HT-29 (cell line): ENCODE measurements at regions not wholly inside any gene's neighbourhood (a gene's known extent, or its start where the extent isn't known, plus 50 kb on each side); places are given as distances from the start of the nearest gene placed in this dataset.
"Not testable (repeated sequence)": the region's sequence is repeated elsewhere in the genome, so short reads cannot be mapped to it uniquely, and the experiment has no call there.

Experiments used
- DNase-seq: peaks from one replicate; pipeline ENCODE4 v3.0.0-alpha.2; 2015; ENCODE audit warnings: low spot score

- no peak for DNase-seq
These were observed 326.0 kb upstream of the NPSR1 start for GRCh38 chr7:34332006-34332405.

DNA sequence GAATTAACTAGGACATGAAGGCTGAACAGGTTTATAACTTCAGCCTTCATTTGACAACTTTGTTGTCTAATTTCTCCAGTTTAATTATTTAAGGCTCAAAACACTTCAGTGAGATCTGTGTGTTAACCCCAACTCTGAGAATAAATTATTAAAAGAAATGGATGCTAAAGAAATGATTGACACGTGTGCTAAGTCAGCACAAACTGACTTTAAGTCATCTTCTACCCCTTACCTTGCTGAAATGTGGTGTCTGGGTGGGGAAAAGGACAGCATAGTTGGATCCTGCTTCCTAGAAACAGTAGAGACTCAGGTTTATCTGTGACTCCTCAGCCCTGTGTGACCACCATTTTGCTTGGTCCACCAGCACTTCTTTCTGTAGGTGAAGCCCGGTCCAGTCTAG lies 324.8 kb upstream of the NPSR1 start:
- DNase-seq = no peak

DNA sequence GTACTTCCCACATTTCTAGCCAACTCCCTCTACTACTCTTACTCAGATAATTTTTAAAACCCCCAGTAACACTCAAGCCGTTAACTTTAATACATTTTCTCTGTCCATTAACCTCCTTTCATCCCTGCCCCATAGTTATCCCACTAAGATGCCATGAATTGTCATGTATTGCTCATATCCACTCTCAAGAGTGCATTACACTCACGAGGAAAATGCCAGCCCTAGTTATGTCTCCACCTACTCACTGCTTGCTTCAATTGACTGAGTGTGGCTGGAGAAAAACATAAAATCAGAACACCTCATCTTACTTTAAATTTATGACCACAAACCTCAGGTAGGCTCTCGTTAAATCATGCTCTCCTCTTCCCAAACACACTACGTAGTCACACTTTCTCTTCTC lies 324.1 kb upstream of the NPSR1 start:
- DNase-seq = no peak

DNA sequence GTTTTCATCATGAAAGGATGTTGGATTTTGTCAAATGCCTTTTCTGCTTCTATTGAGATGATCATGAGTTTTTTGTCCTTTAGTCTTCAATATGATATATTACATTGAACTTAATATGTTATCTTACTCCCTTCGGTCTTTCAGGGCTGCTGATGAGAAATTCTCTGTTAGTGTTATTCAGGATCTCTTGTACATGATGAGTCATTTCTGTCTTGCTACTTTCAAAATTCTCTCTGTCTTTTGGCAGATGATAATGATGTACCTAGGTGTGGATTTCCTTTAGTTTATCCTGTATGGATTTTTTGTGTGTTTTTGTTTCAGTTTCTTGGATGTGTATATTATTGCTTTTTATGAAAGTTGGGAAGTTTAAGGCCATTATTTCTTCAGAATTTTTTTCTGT lies 320.9 kb upstream of the NPSR1 start:
- DNase-seq = no peak

DNA sequence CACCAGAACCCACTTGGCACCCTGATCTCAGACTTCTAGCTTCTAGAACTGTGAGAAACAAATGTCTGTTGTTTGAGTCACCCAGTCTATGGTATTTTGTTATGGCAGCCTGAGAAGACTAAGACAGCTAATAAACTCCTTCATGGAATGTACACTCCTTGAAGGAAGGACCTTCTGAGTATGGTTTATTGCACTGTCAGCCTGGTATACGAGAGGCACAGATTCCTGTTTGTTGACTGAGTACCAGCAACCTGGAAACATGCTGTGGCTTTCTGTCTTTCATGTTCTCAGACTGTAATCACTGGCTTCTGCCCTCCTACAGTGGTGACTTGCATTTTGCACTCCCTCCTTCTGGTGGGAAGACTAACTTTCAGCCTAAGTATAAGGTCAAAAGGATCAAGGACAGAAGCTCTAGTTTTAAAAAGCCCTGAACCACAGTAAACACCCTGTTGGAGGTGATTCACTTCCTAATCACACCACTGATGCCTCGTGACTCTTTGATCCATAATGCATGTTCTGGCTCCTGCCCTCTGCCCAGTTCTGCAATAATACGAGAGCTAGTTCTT lies 319.0 kb upstream of the NPSR1 start:
- DNase-seq = no peak

GRCh38 chr7:34341326-34341725 lies 316.7 kb upstream of the NPSR1 start:
- DNase-seq = peak; percentile 11

GRCh38 chr7:34342387-34342786 lies 315.6 kb upstream of the NPSR1 start:
- DNase-seq = no peak

DNA sequence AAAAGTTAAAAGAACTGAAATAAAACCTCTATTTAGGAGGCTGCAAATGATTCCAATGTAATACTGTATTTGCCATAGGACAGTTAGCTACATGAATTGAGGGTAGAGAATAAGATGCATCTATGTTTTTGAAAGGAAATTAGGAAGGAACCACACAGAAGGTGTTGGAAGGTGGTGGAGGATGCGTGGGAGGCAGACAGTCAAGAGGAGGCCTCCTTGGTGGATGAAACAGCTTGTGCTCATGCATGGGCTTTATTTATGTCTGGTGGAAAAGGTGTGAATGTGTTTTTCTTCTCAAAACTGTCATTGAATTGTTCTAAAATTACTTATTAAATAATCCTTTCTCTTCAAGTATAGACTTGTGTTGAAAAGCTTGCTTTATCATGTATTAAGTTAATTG lies 314.4 kb upstream of the NPSR1 start:
- DNase-seq = no peak

DNA sequence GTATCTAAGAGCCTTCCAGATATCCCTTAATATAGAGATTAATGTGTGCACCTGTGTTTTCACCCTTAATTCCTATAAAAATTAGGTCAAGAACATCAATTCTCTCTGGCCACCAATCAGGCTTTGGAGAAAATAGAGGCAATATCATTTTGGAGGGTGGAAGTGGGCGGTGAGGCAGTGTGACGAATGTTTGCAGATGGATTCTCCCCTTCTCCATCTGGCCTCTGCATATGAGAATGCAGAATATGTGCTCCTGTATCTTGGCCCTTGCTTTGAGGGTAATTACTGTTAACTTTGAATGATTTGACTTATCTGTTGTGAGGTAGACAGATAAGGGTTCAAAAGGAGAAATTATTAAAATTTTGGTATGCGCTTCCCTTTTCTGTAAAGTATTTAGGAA lies 304.0 kb upstream of the NPSR1 start:
- no peak for DNase-seq

- no peak for DNase-seq
These were observed 303.1 kb upstream of the NPSR1 start for GRCh38 chr7:34354899-34355298.

GRCh38 chr7:34357068-34357467 lies 300.9 kb upstream of the NPSR1 start:
- DNase-seq = no peak

DNA sequence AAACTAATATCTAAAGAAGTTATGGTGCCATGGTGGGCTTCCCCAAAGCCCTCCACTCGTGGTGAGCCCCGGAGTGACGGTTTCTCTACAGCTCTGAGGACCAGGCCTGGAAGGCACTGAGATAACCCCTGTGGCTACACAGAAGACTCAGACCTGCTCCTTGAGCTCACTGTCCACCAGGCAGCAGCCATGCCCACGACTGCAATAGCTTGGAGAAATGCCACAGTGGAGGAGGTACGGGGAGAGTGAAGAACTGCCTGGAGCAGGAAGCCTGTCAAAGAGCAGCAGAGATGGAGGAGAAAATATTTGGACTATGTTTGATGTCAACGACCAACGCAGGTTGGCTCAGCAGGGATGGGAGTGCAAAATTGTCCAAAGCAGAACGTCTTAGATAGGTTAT lies 300.1 kb upstream of the NPSR1 start:
- no peak for DNase-seq

DNA sequence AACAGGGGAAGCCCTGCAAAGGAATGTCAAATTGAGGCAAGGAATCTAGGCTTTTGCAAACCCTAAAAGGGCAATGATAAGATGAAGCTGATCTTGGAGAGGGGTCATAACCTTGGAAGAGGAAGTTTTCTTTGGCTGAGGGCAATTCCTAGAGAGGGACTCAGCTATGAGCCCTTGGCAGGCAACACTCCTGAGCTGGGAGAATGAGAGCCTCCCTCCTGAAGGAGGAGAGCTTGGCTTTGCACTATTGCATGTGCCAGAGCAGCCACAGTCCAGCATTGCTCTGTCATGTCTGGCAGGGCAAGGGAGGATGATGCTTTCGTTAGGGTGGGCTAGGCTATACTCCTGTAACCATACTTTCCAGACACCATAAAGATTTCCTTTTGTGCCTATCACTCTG lies 299.4 kb upstream of the NPSR1 start:
- DNase-seq = not testable (repeated sequence)

GRCh38 chr7:34361663-34362250 lies 296.3 kb upstream of the NPSR1 start:
- no peak for DNase-seq

GRCh38 chr7:34362621-34363020 lies 295.4 kb upstream of the NPSR1 start:
- DNase-seq = no peak

GRCh38 chr7:34364130-34364529 lies 293.9 kb upstream of the NPSR1 start:
- no peak for DNase-seq

DNA sequence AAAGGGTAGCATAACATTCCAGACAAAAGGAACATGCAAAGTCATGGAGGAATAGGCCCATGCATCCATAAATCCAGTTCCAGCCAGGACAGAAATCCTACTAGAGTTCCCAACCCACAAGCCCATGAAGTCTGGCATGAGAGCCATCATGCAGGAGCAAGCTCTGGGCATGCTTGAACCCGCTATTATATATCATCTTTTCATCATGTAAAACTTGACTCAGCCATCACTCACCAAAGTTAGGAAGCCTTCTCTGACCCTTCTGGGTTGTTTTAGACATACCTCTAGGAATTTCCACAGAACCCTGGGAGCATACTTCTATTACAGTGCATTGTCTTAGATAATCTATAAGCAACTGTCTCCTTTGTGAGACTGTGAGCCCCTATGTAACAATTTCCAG lies 293.0 kb upstream of the NPSR1 start:
- no peak for DNase-seq

- no peak for DNase-seq
These were observed 292.4 kb upstream of the NPSR1 start for GRCh38 chr7:34365611-34366010.

- DNase-seq = no peak
These were observed 286.1 kb upstream of the NPSR1 start for GRCh38 chr7:34371922-34372321.

- DNase-seq = no peak
These were observed 284.1 kb upstream of the NPSR1 start for GRCh38 chr7:34373940-34374339.

- no peak for DNase-seq
These were observed 275.7 kb upstream of the NPSR1 start for GRCh38 chr7:34382166-34382893.

- no peak for DNase-seq
These were observed 272.6 kb upstream of the NPSR1 start for GRCh38 chr7:34385384-34385783.

DNA sequence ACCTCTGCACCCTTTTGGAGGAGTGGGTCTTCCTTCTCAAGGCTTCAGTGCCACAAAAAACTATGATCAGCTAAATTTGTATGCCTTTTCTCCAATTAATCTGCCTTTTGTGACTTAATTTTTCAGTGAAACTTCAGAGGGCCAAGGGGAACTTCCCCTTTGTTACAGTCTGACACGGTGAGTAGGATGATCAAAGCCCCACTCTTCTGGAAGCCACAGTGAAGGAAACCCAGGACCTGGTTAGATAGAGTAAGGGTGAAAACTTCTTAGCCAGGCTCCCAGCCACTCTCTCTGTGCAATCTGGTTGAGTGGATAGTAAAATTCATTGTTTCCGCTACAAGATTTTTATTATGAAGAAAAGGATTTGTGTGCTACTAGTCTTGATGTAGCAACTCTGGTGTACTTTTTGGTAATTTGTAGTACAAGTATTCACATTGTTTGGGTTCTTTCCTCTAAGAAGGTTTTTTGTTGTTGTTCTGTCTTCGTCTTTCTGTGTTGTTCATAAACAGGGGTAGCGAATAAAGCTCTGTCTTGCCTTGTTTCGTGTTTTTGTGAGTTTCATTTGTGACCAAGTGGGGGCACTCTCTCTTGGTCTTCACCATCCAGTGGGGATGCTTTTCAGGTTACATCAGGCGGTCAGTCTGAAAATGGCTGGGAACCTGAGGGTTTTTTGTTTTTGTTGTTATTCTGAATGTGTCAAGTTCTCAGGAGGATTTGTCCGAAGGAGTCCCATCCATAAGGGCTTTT lies 268.5 kb upstream of the NPSR1 start:
- no peak for DNase-seq
